OCI-LY3 (cell line): ENCODE measurements at regions not wholly inside any gene's neighbourhood (a gene's known extent, or its start where the extent isn't known, plus 50 kb on each side); places are given as distances from the start of the nearest gene placed in this dataset.

ENCODE experiments used
- H2AFZ ChIP-seq: fragments of 200-600, 300-600 bp; shearing (Covaris generic); 2 replicates; pipeline ENCODE4 v1.6.0; 2014; ENCODE audit warnings: antibody characterized with exemption, low read depth, low read length
- H3K27ac ChIP-seq: fragments of 200-600, 300-600 bp; sonication (generic); 2 replicates; pipeline ENCODE4 v1.5.1; 2014; ENCODE audit warnings: mild to moderate bottlenecking, low read length, moderate library complexity, mixed read lengths
- H3K27me3 ChIP-seq: fragments of 200-600, 300-600 bp; sonication (generic); 2 replicates; pipeline ENCODE4 v1.6.1; 2014; ENCODE audit warnings: low read depth, low read length, mixed read lengths
- H3K36me3 ChIP-seq: fragments of 200-600, 300-600 bp; sonication (generic); replicated peaks from 2 replicates; pipeline ENCODE3; 2014; ENCODE audit warnings: low read depth, low read length, mixed read lengths
- H3K4me1 ChIP-seq: fragments of 300-600, 200-600 bp; sonication (generic); 2 replicates; pipeline ENCODE4 v1.6.1; 2014; ENCODE audit warnings: low read length, mixed read lengths
- H3K4me2 ChIP-seq: fragments of 200-600, 300-600 bp; sonication (generic); 2 replicates; pipeline ENCODE4 v1.6.1; 2014; ENCODE audit warnings: low read length, mixed read lengths
- H3K4me3 ChIP-seq: fragments of 300-600, 200-600 bp; sonication (generic); 2 replicates; pipeline ENCODE4 v1.5.1; 2014; ENCODE audit warnings: antibody characterized with exemption, mild to moderate bottlenecking, low read length, moderate library complexity
- H3K79me2 ChIP-seq: fragments of 300-600, 200-600 bp; shearing (Covaris generic); 2 replicates; pipeline ENCODE4 v1.6.1; 2014; ENCODE audit warnings: mild to moderate bottlenecking, low read length, mixed read lengths
- H3K9ac ChIP-seq: fragments of 300-600, 200-600 bp; shearing (Covaris generic); 2 replicates; pipeline ENCODE4 v1.6.0; 2014; ENCODE audit warnings: mild to moderate bottlenecking, low read length, moderate library complexity
- H3K9me3 ChIP-seq: fragments of 200-600, 300-600 bp; shearing (Covaris generic); 2 replicates; pipeline ENCODE4 v1.6.1; 2014; ENCODE audit warnings: low read length, mixed read lengths; ENCODE audit not compliant: insufficient read depth
- H4K20me1 ChIP-seq: fragments of 200-600, 300-600 bp; sonication (generic); 2 replicates; pipeline ENCODE4 v1.6.1; 2016; ENCODE audit warnings: low read length, mixed read lengths; ENCODE audit not compliant: insufficient read depth
- EZH2phosphoT487 ChIP-seq: fragments of 200-600 bp; shearing (Covaris generic); IDR thresholded peaks from 2 replicates; pipeline ENCODE4 v1.6.1; 2018; ENCODE audit warnings: antibody characterized with exemption, mixed run types, low read depth
- TF ChIP-seq, protein P1 (sequence below): fragments of 200-600, 300-600 bp; sonication (generic); IDR thresholded peaks from 2 replicates; pipeline ENCODE4 v1.5.1; 2014; ENCODE audit warnings: antibody characterized with exemption, low read length, low read depth

- H3K27ac ChIP-seq, result no peak overlapping the region
- H2AFZ ChIP-seq, result no peak overlapping the region
- no peaks in the 10 kb centered on the region for H3K27me3 ChIP-seq
- TF ChIP-seq, protein P1, sequence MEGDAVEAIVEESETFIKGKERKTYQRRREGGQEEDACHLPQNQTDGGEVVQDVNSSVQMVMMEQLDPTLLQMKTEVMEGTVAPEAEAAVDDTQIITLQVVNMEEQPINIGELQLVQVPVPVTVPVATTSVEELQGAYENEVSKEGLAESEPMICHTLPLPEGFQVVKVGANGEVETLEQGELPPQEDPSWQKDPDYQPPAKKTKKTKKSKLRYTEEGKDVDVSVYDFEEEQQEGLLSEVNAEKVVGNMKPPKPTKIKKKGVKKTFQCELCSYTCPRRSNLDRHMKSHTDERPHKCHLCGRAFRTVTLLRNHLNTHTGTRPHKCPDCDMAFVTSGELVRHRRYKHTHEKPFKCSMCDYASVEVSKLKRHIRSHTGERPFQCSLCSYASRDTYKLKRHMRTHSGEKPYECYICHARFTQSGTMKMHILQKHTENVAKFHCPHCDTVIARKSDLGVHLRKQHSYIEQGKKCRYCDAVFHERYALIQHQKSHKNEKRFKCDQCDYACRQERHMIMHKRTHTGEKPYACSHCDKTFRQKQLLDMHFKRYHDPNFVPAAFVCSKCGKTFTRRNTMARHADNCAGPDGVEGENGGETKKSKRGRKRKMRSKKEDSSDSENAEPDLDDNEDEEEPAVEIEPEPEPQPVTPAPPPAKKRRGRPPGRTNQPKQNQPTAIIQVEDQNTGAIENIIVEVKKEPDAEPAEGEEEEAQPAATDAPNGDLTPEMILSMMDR, result no peak
- TF ChIP-seq EZH2phosphoT487, result no peak
- H3K79me2 ChIP-seq, result no peaks in the 10 kb centered on the region
- no peak overlapping the region for H3K4me2 ChIP-seq
- H4K20me1 ChIP-seq, result no peaks in the 10 kb centered on the region
- no peak overlapping the region for H3K9ac ChIP-seq
- H3K9me3 ChIP-seq, result peaks cover 10% of the 10 kb centered on the region; the same call in 1 of the 2 replicates
- no peak overlapping the region for H3K4me3 ChIP-seq
- H3K36me3 ChIP-seq, result no peaks in the 10 kb centered on the region
- H3K4me1 ChIP-seq, result no peaks in the 10 kb centered on the region
Measured at GRCh38 chr13:95462801-95463200, 89.7 kb upstream of the CLDN10 start.

DNA sequence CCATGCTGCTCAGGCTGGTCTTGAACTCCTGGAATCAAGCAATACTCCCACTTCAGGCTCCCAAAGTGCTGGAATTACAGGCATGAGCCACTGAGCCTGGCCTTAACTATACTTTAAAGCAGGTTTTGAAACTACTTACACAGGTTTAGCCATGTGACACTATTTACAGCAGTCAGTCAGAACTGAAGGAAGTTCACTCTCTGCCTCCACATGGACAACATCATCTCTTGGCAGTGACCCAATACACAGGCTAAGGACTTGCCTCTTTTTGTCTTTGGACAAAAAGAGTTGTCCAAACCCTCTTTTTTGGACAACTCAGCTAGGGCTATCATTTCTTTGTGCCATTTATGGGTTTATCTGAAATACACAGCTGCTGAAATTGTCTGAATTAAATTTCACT, 89.0 kb upstream of the CLDN10 start:
- Histone ChIP-seq H3K36me3 (no peaks in the 10 kb centered on the region), H3K9ac (no peak overlapping the region), H3K4me2 (no peak overlapping the region), H3K27me3 (no peaks in the 10 kb centered on the region), H3K79me2 (no peaks in the 10 kb centered on the region), H3K4me1 (no peaks in the 10 kb centered on the region), H3K9me3 (peaks cover 14% of the 10 kb centered on the region; the same call in 1 of the 2 replicates), H2AFZ (no peak overlapping the region), H3K4me3 (no peak overlapping the region), H3K27ac (no peak overlapping the region), H4K20me1 (no peaks in the 10 kb centered on the region)
- no peak for TF ChIP-seq EZH2phosphoT487
- TF ChIP-seq, protein P1, result no peak

DNA sequence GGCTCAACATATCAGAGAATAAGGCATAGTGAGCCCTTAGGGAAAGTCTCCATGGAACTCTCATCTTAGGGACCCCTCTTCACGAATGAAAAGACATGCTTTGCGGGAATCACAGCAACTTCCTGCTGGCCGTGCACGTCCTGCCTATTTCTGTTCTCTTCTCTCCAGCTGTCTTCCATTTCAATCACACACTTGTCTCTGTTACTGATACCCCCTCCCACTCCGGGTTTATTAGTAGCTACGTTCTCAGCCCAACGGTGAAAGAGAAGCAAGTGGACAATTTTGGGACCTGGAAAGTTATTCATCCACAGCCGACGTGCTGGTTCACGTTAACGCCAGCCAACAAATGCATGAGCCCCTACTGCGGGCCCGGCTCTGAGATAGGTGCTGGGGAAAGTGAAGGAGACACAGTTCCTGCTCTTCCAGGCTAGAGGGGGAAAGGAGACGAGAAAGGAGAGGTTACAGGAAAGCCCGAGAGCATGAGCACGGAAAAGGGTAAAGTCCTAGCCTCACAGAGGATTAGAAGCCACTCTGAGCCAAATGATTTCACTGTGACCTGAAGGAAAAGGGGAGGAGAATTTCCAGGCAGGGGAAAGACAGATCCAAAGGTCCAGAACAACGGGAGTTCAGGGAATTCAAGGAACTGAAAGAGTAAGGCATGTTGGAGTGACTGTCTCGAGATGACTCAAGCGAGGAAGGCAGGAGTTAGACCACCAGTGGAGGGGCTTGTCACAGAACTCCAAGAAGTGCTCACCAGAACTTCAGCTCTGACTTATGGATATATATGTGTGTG, 81.8 kb upstream of the CLDN10 start:
- Histone ChIP-seq H3K27me3 (peaks cover under 1% of the 10 kb centered on the region; the same call in 1 of the 2 replicates), H3K79me2 (no peaks in the 10 kb centered on the region), H3K27ac (no peak overlapping the region), H4K20me1 (no peaks in the 10 kb centered on the region), H3K4me2 (no peak overlapping the region), H2AFZ (no peak overlapping the region), H3K4me3 (no peak overlapping the region), H3K9ac (no peak overlapping the region), H3K4me1 (peaks cover 3% of the 10 kb centered on the region; the same call in 1 of the 2 replicates), H3K9me3 (0 out of 2 replicates have a peak, but pooled peaks cover 3% of the 10 kb centered on the region), H3K36me3 (no peaks in the 10 kb centered on the region)
- TF ChIP-seq, protein P1, result no peak

- TF ChIP-seq EZH2phosphoT487, result no peak
- Histone ChIP-seq H3K4me2 (no peak overlapping the region), H2AFZ (no peak overlapping the region), H3K9me3 (peaks cover 3% of the 10 kb centered on the region; the same call in 1 of the 2 replicates), H3K4me3 (no peak overlapping the region), H3K27ac (no peak overlapping the region), H3K79me2 (no peaks in the 10 kb centered on the region), H3K27me3 (peaks cover 12% of the 10 kb centered on the region), H3K4me1 (peaks cover 3% of the 10 kb centered on the region; the same call in 1 of the 2 replicates), H3K36me3 (no peaks in the 10 kb centered on the region), H3K9ac (no peak overlapping the region), H4K20me1 (no peaks in the 10 kb centered on the region)
Measured at GRCh38 chr13:95471960-95472359, 80.6 kb upstream of the CLDN10 start.
